Right lobe of liver (tissue), 6 donors: ENCODE measurements at regions not wholly inside any gene's neighbourhood (a gene's known extent, or its start where the extent isn't known, plus 50 kb on each side); places are given as distances from the start of the nearest gene placed in this dataset.

ENCODE experiments used
- ATAC-seq, 4 donors: fragments of 200-7000 bp; cut with Tn5 transposase; one replicate each; pipeline ENCODE4 v1.9.1; 2020; ENCODE audit warnings: mild to moderate bottlenecking in 4 of 4, moderate library complexity in 4 of 4
- DNase-seq, 3 donors: peaks; one replicate each; pipeline ENCODE4 v3.0.0-alpha.2; 2020
- H3K27ac ChIP-seq, 3 donors: fragments of 200-600 bp; one replicate each; pipeline ENCODE4 v1.8.0; 2022
- H3K27me3 ChIP-seq, 2 donors: fragments of 200-600 bp; one replicate each; pipeline ENCODE4 v1.8.0; 2022
- H3K36me3 ChIP-seq, 4 donors: fragments of 200-600 bp; sonication (generic) in 1 of 4; one replicate each; pipeline versions ENCODE4 v1.5.1 to v1.8.0; 2017 to 2022; ENCODE audit warnings: control low read depth in 1 of 4
- H3K4me1 ChIP-seq, 4 donors: fragments of 200-600 bp; sonication (generic) in 1 of 4; one replicate each; pipeline versions ENCODE4 v1.5.1 to v1.8.0; 2017 to 2022; ENCODE audit warnings: control low read depth in 1 of 4
- H3K4me3 ChIP-seq, 3 donors: fragments of 200-600 bp; one replicate each; pipeline ENCODE4 v1.8.0; 2022
- H3K9me3 ChIP-seq, 4 donors: fragments of 200-600 bp; sonication (generic) in 1 of 4; one replicate each; pipeline versions ENCODE4 v1.5.1 to v1.8.0; 2017 to 2022; ENCODE audit warnings: control low read depth in 1 of 4
- POLR2A ChIP-seq: fragments of 450-650 bp; IDR thresholded peaks from one replicate; pipeline ENCODE4 v1.6.1; 2017; ENCODE audit warnings: antibody characterized with exemption, mild to moderate bottlenecking
- WGBS: methylation state at CpG from one replicate; pipeline ENCODE4 v1.1.6; 2018; ENCODE audit warnings: low coverage, low lambda C conversion rate; ENCODE audit not compliant: insufficient coverage; ENCODE audit errors: missing lambda C conversion rate; 5-methylcytosine and 5-hydroxymethylcytosine counted together
- intact Hi-C, 2 donors: fragments of 100-400 bp; cut with DNase I; formaldehyde crosslinking; loops; one replicate each; pipeline versions ENCODE4 v1.11.2 to v1.14.1; 2022
- TF ChIP-seq, protein P1 (sequence below), 4 donors: fragments of 200-600 bp in 3 of 4; fragments of 450-650 bp in 1 of 4; IDR thresholded peaks; one replicate each; pipeline versions ENCODE4 v1.5.1 to v1.8.0; 2016 to 2022; ENCODE audit warnings: antibody characterized with exemption in 4 of 4, mild to moderate bottlenecking in 2 of 4
- donor health status: DM: no; HTN: yes; CAD: no.
- donor health status: DM: no; HTN: no; CAD: no.
- donor health status: DM: no; HTN: no; CAD: no.
- donor health status: DM: no; HTN: yes; CAD: no.
- donor health status: DM: no; HTN: yes; CAD: no.

DNA sequence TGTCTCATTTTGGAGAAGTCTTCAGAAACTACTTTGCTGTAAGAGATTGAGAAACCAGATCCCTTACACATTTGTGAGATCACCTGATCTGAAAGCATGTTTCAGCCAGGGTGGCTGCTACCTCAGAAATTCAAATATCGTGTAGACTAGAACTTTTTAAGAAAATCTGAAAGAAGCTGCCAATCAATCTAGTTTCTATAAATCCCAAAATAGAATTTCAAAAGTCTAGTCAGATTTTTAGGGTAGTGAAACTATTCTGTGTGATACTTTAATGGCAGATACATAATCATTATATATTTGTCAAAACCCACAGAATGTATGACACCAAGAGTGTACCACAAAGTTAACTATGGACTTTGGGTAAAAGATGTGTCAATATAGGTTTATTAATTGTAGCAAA lies 79.9 kb upstream of the PLPPR5 start:
- DNase-seq (no peak), ATAC-seq (no peak)
- Histone ChIP-seq H3K27me3 (no peaks in the 10 kb centered on the region), H3K36me3 (no peaks in the 10 kb centered on the region), H3K4me1 (no peaks in the 10 kb centered on the region), H3K4me3 (no peak overlapping the region), H3K9me3 (no peaks in the 10 kb centered on the region), H3K27ac (no peak overlapping the region)
- intact Hi-C loops = no loop called here
- TF ChIP-seq, protein P1, sequence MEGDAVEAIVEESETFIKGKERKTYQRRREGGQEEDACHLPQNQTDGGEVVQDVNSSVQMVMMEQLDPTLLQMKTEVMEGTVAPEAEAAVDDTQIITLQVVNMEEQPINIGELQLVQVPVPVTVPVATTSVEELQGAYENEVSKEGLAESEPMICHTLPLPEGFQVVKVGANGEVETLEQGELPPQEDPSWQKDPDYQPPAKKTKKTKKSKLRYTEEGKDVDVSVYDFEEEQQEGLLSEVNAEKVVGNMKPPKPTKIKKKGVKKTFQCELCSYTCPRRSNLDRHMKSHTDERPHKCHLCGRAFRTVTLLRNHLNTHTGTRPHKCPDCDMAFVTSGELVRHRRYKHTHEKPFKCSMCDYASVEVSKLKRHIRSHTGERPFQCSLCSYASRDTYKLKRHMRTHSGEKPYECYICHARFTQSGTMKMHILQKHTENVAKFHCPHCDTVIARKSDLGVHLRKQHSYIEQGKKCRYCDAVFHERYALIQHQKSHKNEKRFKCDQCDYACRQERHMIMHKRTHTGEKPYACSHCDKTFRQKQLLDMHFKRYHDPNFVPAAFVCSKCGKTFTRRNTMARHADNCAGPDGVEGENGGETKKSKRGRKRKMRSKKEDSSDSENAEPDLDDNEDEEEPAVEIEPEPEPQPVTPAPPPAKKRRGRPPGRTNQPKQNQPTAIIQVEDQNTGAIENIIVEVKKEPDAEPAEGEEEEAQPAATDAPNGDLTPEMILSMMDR (IDR thresholded peaks at IDR 0.05) = no peak
- no peak for TF ChIP-seq POLR2A
- WGBS = 69% methylated on average over 1 of the region's 1 CpG

DNA sequence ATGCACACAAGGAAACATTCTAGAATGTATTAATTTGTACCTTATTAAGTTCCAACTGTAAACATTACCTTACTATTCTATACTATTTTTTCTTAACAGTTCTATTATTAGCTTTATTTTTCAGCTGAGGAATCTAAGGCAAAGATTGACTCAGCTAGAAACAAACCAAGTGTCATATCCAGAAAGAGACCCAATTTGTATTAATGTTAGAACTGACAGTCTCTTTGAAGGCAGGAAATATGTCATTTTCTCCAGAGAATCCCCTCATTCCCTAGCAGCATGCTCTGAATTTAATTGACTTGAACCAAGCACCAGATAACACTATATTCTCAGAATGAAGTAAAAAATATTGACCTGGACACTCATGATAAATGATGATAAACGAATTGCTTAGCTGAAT lies 81.4 kb upstream of the PLPPR5 start:
- no peak overlapping the region for H3K27ac ChIP-seq
- no peaks in the 10 kb centered on the region for H3K4me1 ChIP-seq
- intact Hi-C loops = no loop called here
- H3K4me3 ChIP-seq = no peak overlapping the region
- H3K27me3 ChIP-seq = no peaks in the 10 kb centered on the region
- H3K36me3 ChIP-seq = no peaks in the 10 kb centered on the region
- no peak for ATAC-seq
- no peak for DNase-seq
- WGBS = 35% methylated on average over 1 of the region's 1 CpG
- TF ChIP-seq, protein P1 (IDR thresholded peaks at IDR 0.05) = no peak
- no peak for TF ChIP-seq POLR2A
- no peaks in the 10 kb centered on the region for H3K9me3 ChIP-seq

DNA sequence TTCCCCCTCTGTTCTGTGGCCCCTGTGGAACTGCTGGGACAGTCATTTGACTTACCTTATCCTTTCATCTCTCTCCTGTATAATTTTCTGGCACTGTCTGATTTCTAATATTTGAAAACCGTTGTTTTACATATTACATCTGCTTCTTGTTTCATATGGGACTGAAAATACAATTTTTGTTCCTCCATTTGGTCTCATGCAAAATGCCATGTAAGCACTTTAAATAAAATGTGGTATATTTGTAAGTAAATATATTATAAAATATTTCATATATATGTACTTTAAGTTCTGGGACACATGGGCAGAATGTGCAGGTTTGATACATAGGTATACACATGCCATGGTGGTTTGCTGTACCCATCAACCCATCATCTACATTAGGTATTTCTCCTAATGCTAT lies 93.9 kb upstream of the PLPPR5 start:
- Histone ChIP-seq H3K4me1 (no peaks in the 10 kb centered on the region), H3K27ac (no peak overlapping the region), H3K27me3 (no peaks in the 10 kb centered on the region), H3K4me3 (no peak overlapping the region), H3K9me3 (no peaks in the 10 kb centered on the region), H3K36me3 (no peaks in the 10 kb centered on the region)
- intact Hi-C loops = no loop called here
- 54% methylated on average over 1 of the region's 1 CpG for WGBS
- ATAC-seq = no peak
- DNase-seq = no peak
- TF ChIP-seq, protein P1 (IDR thresholded peaks at IDR 0.05) = no peak
- no peak for TF ChIP-seq POLR2A

DNA sequence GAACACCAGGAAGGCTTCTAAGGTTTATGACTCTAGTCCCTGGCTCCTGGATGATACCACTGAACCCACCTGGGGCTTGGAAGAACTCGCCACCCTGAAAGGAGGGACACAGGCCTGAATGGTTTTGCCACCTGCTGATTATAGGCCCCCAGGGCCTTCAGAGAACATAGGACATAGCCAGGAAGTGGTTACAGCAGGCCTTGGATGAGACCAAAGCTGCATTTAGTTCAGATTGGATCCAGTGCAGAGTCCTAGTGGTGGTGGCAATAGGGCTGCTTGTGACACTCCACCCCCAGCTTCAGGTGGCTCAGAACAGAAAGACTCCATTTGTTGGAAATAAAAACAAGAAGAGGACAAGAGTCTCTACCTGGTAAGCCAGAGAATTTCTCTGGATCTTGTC lies 101.6 kb upstream of the PLPPR5 start:
- Histone ChIP-seq H3K4me3 (no peak overlapping the region), H3K27me3 (no peaks in the 10 kb centered on the region), H3K4me1 (no peaks in the 10 kb centered on the region), H3K9me3 (no peaks in the 10 kb centered on the region), H3K27ac (no peak overlapping the region), H3K36me3 (no peaks in the 10 kb centered on the region)
- no peak for DNase-seq
- TF ChIP-seq, protein P1 (IDR thresholded peaks at IDR 0.05) = no peak
- TF ChIP-seq POLR2A = no peak
- no peak for ATAC-seq
- whole genome bisulfite sequencing = no CpG with 5 or more reads among the region's 1 CpG
- intact Hi-C loops = no loop called here

DNA sequence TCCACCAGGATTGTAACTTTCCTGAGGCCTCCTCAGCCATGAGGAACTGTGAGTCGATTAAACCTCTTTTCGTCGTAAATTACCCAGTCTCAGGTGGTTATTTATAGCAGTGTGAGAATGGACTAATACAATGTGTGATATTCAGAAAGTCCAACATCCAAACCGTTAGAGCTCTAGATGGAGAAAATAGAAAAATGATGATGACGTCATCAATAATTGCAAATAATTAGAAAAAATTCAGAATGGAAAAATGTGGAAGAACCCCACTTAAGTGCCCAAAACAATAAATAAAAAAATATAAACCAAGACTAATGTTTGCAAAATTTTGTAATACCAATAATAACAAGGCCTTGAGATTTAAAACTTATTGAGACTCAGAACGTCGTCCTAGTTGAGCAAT lies 103.0 kb upstream of the PLPPR5 start:
- DNase-seq (no peak), ATAC-seq (no peak)
- TF ChIP-seq, protein P1 (IDR thresholded peaks at IDR 0.05) = no peak
- TF ChIP-seq POLR2A = no peak
- Histone ChIP-seq H3K27me3 (no peaks in the 10 kb centered on the region), H3K4me3 (no peak overlapping the region), H3K27ac (no peak overlapping the region), H3K36me3 (no peaks in the 10 kb centered on the region), H3K4me1 (no peaks in the 10 kb centered on the region), H3K9me3 (no peaks in the 10 kb centered on the region)
- intact Hi-C loops = no loop called here
- 68% methylated on average over 7 of the region's 7 CpGs for WGBS
